Progenitor cell of endocrine pancreas (in vitro differentiated cells): ENCODE measurements at regions not wholly inside any gene's neighbourhood (a gene's known extent, or its start where the extent isn't known, plus 50 kb on each side); places are given as distances from the start of the nearest gene placed in this dataset.

Experiments used
- DNase-seq: peaks from one replicate; pipeline ENCODE4 v3.0.0; 2021; ENCODE audit warnings: low spot score; ENCODE audit not compliant: unreplicated experiment
- H3K27ac Mint-ChIP-seq: 2 replicates; pipeline ENCODE4 v1.8.0; 2021; ENCODE audit warnings: mild to moderate bottlenecking, moderate library complexity, mixed read lengths
- H3K27me3 Mint-ChIP-seq: 2 replicates; pipeline ENCODE4 v1.8.0; 2021; ENCODE audit warnings: mixed read lengths
- H3K36me3 Mint-ChIP-seq: 2 replicates; pipeline ENCODE4 v1.8.0; 2022; ENCODE audit warnings: mixed read lengths; ENCODE audit not compliant: insufficient read depth
- H3K4me1 Mint-ChIP-seq: 2 replicates; pipeline ENCODE4 v1.8.0; 2021; ENCODE audit warnings: low read depth, mixed read lengths
- H3K4me3 Mint-ChIP-seq: 2 replicates; pipeline ENCODE4 v1.8.0; 2021; ENCODE audit warnings: low read depth, mild to moderate bottlenecking, moderate library complexity, mixed read lengths
- H3K9me3 Mint-ChIP-seq: 2 replicates; pipeline ENCODE4 v1.8.0; 2021; ENCODE audit warnings: low read depth, mixed read lengths
- CTCF ChIP-seq: fragments of 200-600 bp; sonication (generic); IDR thresholded peaks from one replicate; pipeline ENCODE4 v1.5.0; 2021; ENCODE audit warnings: antibody characterized with exemption, mild to moderate bottlenecking; ENCODE audit not compliant: unreplicated experiment

GRCh38 chr17:37824534-37825485 lies 80.0 kb upstream of the HNF1B start:
- DNase-seq = no peak

GRCh38 chr17:37823996-37824395 lies 79.1 kb upstream of the HNF1B start:
- Mint-ChIP-seq H3K4me3 (no peak overlapping the region), H3K36me3 (no peaks in the 10 kb centered on the region), H3K27ac (no peak overlapping the region)

More at GRCh38 chr17:37824534-37825485, 80.0 kb upstream of the HNF1B start:
- H3K36me3 Mint-ChIP-seq = no peaks in the 10 kb centered on the region
- no peaks in the 10 kb centered on the region for H3K9me3 Mint-ChIP-seq
- TF ChIP-seq CTCF = no peak
- peaks cover 4% of the 10 kb centered on the region for H3K4me1 Mint-ChIP-seq
- no peak overlapping the region for H3K4me3 Mint-ChIP-seq
- no peaks in the 10 kb centered on the region for H3K27me3 Mint-ChIP-seq
- H3K27ac Mint-ChIP-seq = no peak overlapping the region

GRCh38 chr17:37820995-37821713 lies 76.3 kb upstream of the HNF1B start:
- no peak overlapping the region for H3K4me3 Mint-ChIP-seq
- no peak overlapping the region for H3K27ac Mint-ChIP-seq
- H3K36me3 Mint-ChIP-seq = no peaks in the 10 kb centered on the region
- H3K27me3 Mint-ChIP-seq = no peaks in the 10 kb centered on the region
- DNase-seq = no peak
- no peak for TF ChIP-seq CTCF
- H3K9me3 Mint-ChIP-seq = no peaks in the 10 kb centered on the region
- H3K4me1 Mint-ChIP-seq = no peaks in the 10 kb centered on the region

More at GRCh38 chr17:37823996-37824395, 79.1 kb upstream of the HNF1B start:
- no peak for DNase-seq
- Mint-ChIP-seq H3K9me3 (no peaks in the 10 kb centered on the region), H3K4me1 (peaks cover 1% of the 10 kb centered on the region), H3K27me3 (no peaks in the 10 kb centered on the region)
- TF ChIP-seq CTCF = no peak

GRCh38 chr17:37820313-37820994 lies 75.6 kb upstream of the HNF1B start:
- TF ChIP-seq CTCF = no peak
- Mint-ChIP-seq H3K4me1 (no peaks in the 10 kb centered on the region), H3K9me3 (no peaks in the 10 kb centered on the region), H3K27ac (no peak overlapping the region), H3K36me3 (no peaks in the 10 kb centered on the region), H3K4me3 (no peak overlapping the region), H3K27me3 (no peaks in the 10 kb centered on the region)
- DNase-seq = no peak

- H3K4me3 Mint-ChIP-seq = no peak overlapping the region
- no peak for TF ChIP-seq CTCF
These were observed 73.8 kb upstream of the HNF1B start for GRCh38 chr17:37818689-37819088.

More at GRCh38 chr17:37818689-37819088, 73.8 kb upstream of the HNF1B start:
- Mint-ChIP-seq H3K36me3 (no peaks in the 10 kb centered on the region), H3K9me3 (no peaks in the 10 kb centered on the region), H3K27me3 (no peaks in the 10 kb centered on the region), H3K27ac (no peak overlapping the region), H3K4me1 (no peaks in the 10 kb centered on the region)
- no peak for DNase-seq
